PC-3 (cell line): ENCODE measurements at regions not wholly inside any gene's neighbourhood (a gene's known extent, or its start where the extent isn't known, plus 50 kb on each side); places are given as distances from the start of the nearest gene placed in this dataset.

ENCODE experiments used
- ATAC-seq: fragments of 200-7000 bp; cut with Tn5 transposase; 2 replicates; pipeline ENCODE4 v1.9.1; 2020; ENCODE audit warnings: mild to moderate bottlenecking, moderate library complexity
- BruUV-seq: library from RNA; stranded (reverse); fragments of 400-500 nt; replicated peaks from 2 replicates; lab custom pipeline; 2021; lab: Mats Ljungman, UMichigan
- CTCF ChIA-PET: fragments of 300-600 bp; sonication (Branson Sonifier 250); formaldehyde crosslinking; loops from one replicate; lab custom pipeline; 2022; ENCODE audit warnings: antibody characterized with exemption; lab: Charles Lee
- POLR2A ChIA-PET: fragments of 300-600 bp; sonication (Branson Sonifier 250); formaldehyde crosslinking; loops from one replicate; lab custom pipeline; 2022; ENCODE audit warnings: antibody characterized with exemption; ENCODE audit not compliant: unreplicated experiment; lab: Charles Lee
- DNase-seq: peaks from one replicate; pipeline ENCODE4 v3.0.0-alpha.2; 2015
- H2AFZ ChIP-seq: fragments of 300-600 bp; sonication (generic); 2 replicates; pipeline ENCODE4 v1.6.0; 2016; ENCODE audit warnings: antibody characterized with exemption, low read length
- H3F3A ChIP-seq: fragments of 300-600 bp; sonication (generic); one replicate; pipeline ENCODE4 v1.6.0; 2017; ENCODE audit warnings: antibody characterized with exemption, low read length, control low read depth, mild to moderate bottlenecking; ENCODE audit not compliant: unreplicated experiment
- H3K27ac ChIP-seq: fragments of 300-600 bp; sonication (generic); 2 replicates; pipeline ENCODE4 v1.5.1; 2016; ENCODE audit warnings: mild to moderate bottlenecking, low read length
- H3K27me3 ChIP-seq: fragments of 300-600 bp; sonication (generic); 2 replicates; pipeline ENCODE4 v1.6.1; 2016; ENCODE audit warnings: low read length, mixed read lengths
- H3K36me3 ChIP-seq: fragments of 300-600 bp; sonication (generic); 2 replicates; pipeline ENCODE4 v1.6.1; 2016; ENCODE audit warnings: low read depth, mixed run types, low read length, mixed read lengths
- H3K4me1 ChIP-seq: fragments of 300-600 bp; sonication (generic); 2 replicates; pipeline ENCODE4 v1.5.1; 2016; ENCODE audit warnings: low read length; ENCODE audit not compliant: insufficient read depth
- H3K4me2 ChIP-seq: fragments of 300-600 bp; sonication (generic); 2 replicates; pipeline ENCODE4 v1.6.0; 2016; ENCODE audit warnings: low read length
- H3K4me3 ChIP-seq: fragments of 300-600 bp; sonication (generic); 2 replicates; pipeline ENCODE4 v1.5.1; 2016; ENCODE audit warnings: mild to moderate bottlenecking, low read length, mixed read lengths
- H3K79me2 ChIP-seq: fragments of 300-600 bp; sonication (generic); 2 replicates; pipeline ENCODE4 v1.6.1; 2017; ENCODE audit warnings: low read length, mixed read lengths
- H3K9ac ChIP-seq: fragments of 300-600 bp; sonication (generic); 2 replicates; pipeline ENCODE4 v1.6.0; 2016; ENCODE audit warnings: mild to moderate bottlenecking, low read length
- H3K9me2 ChIP-seq: fragments of 300-600 bp; sonication (generic); replicated peaks from 2 replicates; pipeline ENCODE4 v1.6.1; 2016; ENCODE audit warnings: mixed run types, low read length, mixed read lengths
- H3K9me3 ChIP-seq: fragments of 300-600 bp; sonication (generic); 2 replicates; pipeline ENCODE4 v1.6.1; 2016; ENCODE audit warnings: low read length, mixed read lengths
- H4K20me1 ChIP-seq: fragments of 300-600 bp; sonication (generic); 2 replicates; pipeline ENCODE4 v1.6.1; 2016; ENCODE audit warnings: low read length, mixed read lengths
- CTCF ChIP-seq: fragments of 300-600 bp; sonication (generic); conservative IDR thresholded peaks from 2 replicates; pipeline ENCODE4 v1.5.1; 2017; ENCODE audit warnings: antibody characterized with exemption, low read depth, mild to moderate bottlenecking, low read length
- EZH2 ChIP-seq: fragments of 300-600 bp; sonication (generic); IDR thresholded peaks from one replicate; pipeline ENCODE4 v1.6.1; 2017; ENCODE audit warnings: antibody characterized with exemption, mild to moderate bottlenecking, low read length; ENCODE audit not compliant: unreplicated experiment
- EZH2phosphoT487 ChIP-seq: fragments of 300-600 bp; sonication (generic); IDR thresholded peaks from 2 replicates; pipeline ENCODE4 v1.6.1; 2018; ENCODE audit warnings: mild to moderate bottlenecking, antibody characterized with exemption, low read length, borderline replicate concordance
- intact Hi-C: fragments of 100-400 bp; cut with micrococcal nuclease; formaldehyde crosslinking; loops from 2 replicates; pipeline ENCODE4 v1.9.0; 2023

GRCh38 chr20:55216525-55217242, 741.3 kb downstream of the DOK5 start:
- DNase-seq = peak; percentile 6
- Histone ChIP-seq H3K27ac (no peak overlapping the region), H3K4me2 (no peak overlapping the region), H3K9ac (no peak overlapping the region), H2AFZ (no peak overlapping the region), H3K9me3 (peaks cover 34% of the 10 kb centered on the region), H4K20me1 (no peaks in the 10 kb centered on the region), H3K9me2 (no peaks in the 10 kb centered on the region), H3F3A (no peaks in the 10 kb centered on the region), H3K79me2 (no peaks in the 10 kb centered on the region), H3K27me3 (no peaks in the 10 kb centered on the region), H3K36me3 (no peaks in the 10 kb centered on the region), H3K4me1 (no peaks in the 10 kb centered on the region), H3K4me3 (no peak overlapping the region)
- no peak for TF ChIP-seq CTCF
- no peak for TF ChIP-seq EZH2
- TF ChIP-seq EZH2phosphoT487 = no peak
- ChIA-PET POLR2A (no interaction called here), CTCF (no interaction called here)
- no TSS peak for BruUV-seq
- no peak for ATAC-seq
- intact Hi-C loops = no loop called here

GRCh38 chr20:55213653-55214052, 738.3 kb downstream of the DOK5 start:
- Histone ChIP-seq H3K36me3 (no peaks in the 10 kb centered on the region), H3K27me3 (no peaks in the 10 kb centered on the region), H2AFZ (no peak overlapping the region), H3K4me2 (no peak overlapping the region), H3K4me3 (no peak overlapping the region), H3K9me3 (peaks cover 42% of the 10 kb centered on the region), H3F3A (no peaks in the 10 kb centered on the region), H3K27ac (no peak overlapping the region), H3K9me2 (no peaks in the 10 kb centered on the region), H4K20me1 (no peaks in the 10 kb centered on the region), H3K79me2 (no peaks in the 10 kb centered on the region), H3K4me1 (no peaks in the 10 kb centered on the region), H3K9ac (no peak overlapping the region)
- no peak for DNase-seq
- TF ChIP-seq EZH2phosphoT487 (no peak), CTCF (no peak), EZH2 (no peak)
- ATAC-seq = no peak
- intact Hi-C loops = no loop called here
- ChIA-PET POLR2A (no interaction called here), CTCF (no interaction called here)
- BruUV-seq = no TSS peak

GRCh38 chr20:55211481-55211880, 736.1 kb downstream of the DOK5 start:
- Histone ChIP-seq H3K27me3 (no peaks in the 10 kb centered on the region), H3K4me3 (no peak overlapping the region), H3K36me3 (no peaks in the 10 kb centered on the region), H3K27ac (no peak overlapping the region), H3K4me1 (no peaks in the 10 kb centered on the region), H3K9me2 (no peaks in the 10 kb centered on the region), H4K20me1 (no peaks in the 10 kb centered on the region), H3K9me3 (peaks cover 39% of the 10 kb centered on the region), H3K4me2 (no peak overlapping the region), H3K9ac (no peak overlapping the region), H3F3A (no peaks in the 10 kb centered on the region), H3K79me2 (no peaks in the 10 kb centered on the region), H2AFZ (no peak overlapping the region)
- BruUV-seq = no TSS peak
- POLR2A ChIA-PET = no interaction called here
- CTCF ChIA-PET = no interaction called here
- intact Hi-C loops = no loop called here
- ATAC-seq = no peak
- TF ChIP-seq EZH2phosphoT487 (no peak), CTCF (no peak), EZH2 (no peak)
- no peak for DNase-seq
